Choroid plexus epithelial cell (primary cell): ENCODE measurements at regions not wholly inside any gene's neighbourhood (a gene's known extent, or its start where the extent isn't known, plus 50 kb on each side); places are given as distances from the start of the nearest gene placed in this dataset.

Experiments used
- DNase-seq: peaks from one replicate; pipeline ENCODE4 v3.0.0-alpha.2; 2010; ENCODE audit warnings: low read depth
- H3K4me3 ChIP-seq: 2 replicates; pipeline ENCODE4 v1.5.1; 2011; ENCODE audit warnings: low read depth, mild to moderate bottlenecking, control low read depth, low read length, moderate library complexity
- CTCF ChIP-seq: conservative IDR thresholded peaks from 2 replicates; pipeline ENCODE4 v1.5.1; 2011; ENCODE audit warnings: low read depth, mild to moderate bottlenecking, control low read depth, inconsistent platforms, low read length, moderate library complexity

GRCh38 chr16:64287655-64288528 lies 834.0 kb downstream of the CDH11 start:
- DNase-seq, result no peak
- no peak overlapping the region for H3K4me3 ChIP-seq
- no peak for TF ChIP-seq CTCF

GRCh38 chr16:64282181-64282580 lies 839.7 kb downstream of the CDH11 start:
- no peak for TF ChIP-seq CTCF
- DNase-seq, result no peak

GRCh38 chr16:64280317-64280716 lies 841.5 kb downstream of the CDH11 start:
- no peak overlapping the region for H3K4me3 ChIP-seq
- TF ChIP-seq CTCF, result no peak
- DNase-seq, result no peak

More at GRCh38 chr16:64282181-64282580, 839.7 kb downstream of the CDH11 start:
- no peak overlapping the region for H3K4me3 ChIP-seq

DNA sequence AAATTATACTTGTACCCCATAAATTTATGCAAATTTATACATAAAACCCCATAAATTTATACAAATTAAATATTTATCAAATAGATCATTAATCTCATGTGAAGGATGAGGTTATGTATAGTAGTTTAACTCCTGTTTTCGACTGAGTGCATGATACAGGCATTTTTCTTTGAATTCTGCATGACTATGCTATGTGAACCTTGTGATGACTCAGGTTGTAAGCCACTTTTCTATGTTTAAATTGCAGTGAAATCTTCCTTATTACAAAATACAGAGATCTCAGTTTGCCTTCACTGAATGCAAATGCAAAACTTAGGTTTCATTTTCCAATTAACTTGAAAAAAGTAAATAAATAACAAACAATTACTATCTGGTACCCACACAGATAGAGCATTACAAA lies 843.7 kb downstream of the CDH11 start:
- peak; percentile 38 for DNase-seq
- no peak for TF ChIP-seq CTCF
- H3K4me3 ChIP-seq, result no peak overlapping the region

- no peak for TF ChIP-seq CTCF
- DNase-seq, result no peak
- H3K4me3 ChIP-seq, result no peak overlapping the region
Observed at GRCh38 chr16:64276646-64277045, 845.2 kb downstream of the CDH11 start.

- no peak for DNase-seq
- no peak for TF ChIP-seq CTCF
- no peak overlapping the region for H3K4me3 ChIP-seq
Observed at GRCh38 chr16:64272028-64272427, 849.8 kb downstream of the CDH11 start.

DNA sequence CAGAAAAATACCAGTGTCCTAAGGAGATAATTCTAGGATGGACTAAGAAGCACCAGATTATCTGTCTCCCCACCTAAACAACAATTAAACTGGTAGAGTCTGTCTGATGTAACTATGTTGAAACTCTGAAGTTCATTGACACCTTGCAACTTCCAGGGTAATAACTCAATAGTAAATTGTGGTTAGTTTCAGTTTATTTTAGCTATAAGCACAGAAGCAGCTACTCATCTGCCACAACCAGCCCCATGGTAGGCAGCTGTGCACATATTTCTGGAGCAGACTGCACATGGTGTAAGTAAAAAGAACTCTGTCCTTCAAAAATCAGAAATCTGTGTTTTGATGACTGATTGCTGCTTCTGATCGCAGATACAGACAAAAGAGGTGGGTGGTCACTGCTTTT lies 852.1 kb downstream of the CDH11 start:
- no peak for TF ChIP-seq CTCF
- H3K4me3 ChIP-seq, result no peak overlapping the region
- DNase-seq, result peak; percentile 5
